Natural killer cell (primary cell): ENCODE measurements at regions not wholly inside any gene's neighbourhood (a gene's known extent, or its start where the extent isn't known, plus 50 kb on each side); places are given as distances from the start of the nearest gene placed in this dataset.

Experiments used
- ATAC-seq, 3 donors: fragments of 150-1000 bp in 2 of 3; fragments of 200-7000 bp in 1 of 3; cut with Tn5 transposase; 1 replicate in 1 of 3; 2 replicates in 2 of 3; pipeline ENCODE4 v1.10.0; 2021; ENCODE audit warnings: mild to moderate bottlenecking in 2 of 3, moderate library complexity in 2 of 3
- DNase-seq, 2 donors: peaks; one replicate each; pipeline versions ENCODE4 v3.0.0 to v3.0.0-alpha.2; 2013 to 2021; ENCODE audit warnings: mixed read lengths in 1 of 2
- H3K27ac ChIP-seq: one replicate; pipeline ENCODE4 v1.5.1; 2013; ENCODE audit warnings: mild to moderate bottlenecking, low read length
- H3K27me3 ChIP-seq: one replicate; pipeline ENCODE4 v1.6.1; 2013; ENCODE audit warnings: low read length; ENCODE audit not compliant: control insufficient read depth, insufficient read depth
- H3K36me3 ChIP-seq: one replicate; pipeline ENCODE4 v1.6.1; 2013; ENCODE audit warnings: low read length; ENCODE audit not compliant: control insufficient read depth, insufficient read depth
- H3K4me1 ChIP-seq: one replicate; pipeline ENCODE4 v1.6.1; 2013; ENCODE audit warnings: low read length; ENCODE audit not compliant: control insufficient read depth, insufficient read depth
- H3K4me3 ChIP-seq: one replicate; pipeline ENCODE4 v1.5.1; 2013; ENCODE audit warnings: low read length
- H3K9me3 ChIP-seq: one replicate; pipeline ENCODE4 v1.6.1; 2013; ENCODE audit warnings: low read length; ENCODE audit not compliant: control insufficient read depth, insufficient read depth
- H3K27ac Mint-ChIP-seq, 2 donors: one replicate each; pipeline ENCODE4 v1.8.0; 2022; ENCODE audit warnings: mild to moderate bottlenecking in 2 of 2, mixed read lengths in 2 of 2, moderate library complexity in 1 of 2
- H3K27me3 Mint-ChIP-seq, 2 donors: one replicate each; pipeline ENCODE4 v1.8.0; 2022; ENCODE audit warnings: low read depth in 2 of 2, mixed read lengths in 2 of 2
- H3K36me3 Mint-ChIP-seq: one replicate; pipeline ENCODE4 v1.8.0; 2022; ENCODE audit warnings: mixed read lengths
- H3K4me1 Mint-ChIP-seq, 2 donors: one replicate each; pipeline ENCODE4 v1.8.0; 2022; ENCODE audit warnings: mixed read lengths in 2 of 2
- H3K4me3 Mint-ChIP-seq: one replicate; pipeline ENCODE4 v1.8.0; 2022; ENCODE audit warnings: mild to moderate bottlenecking, moderate library complexity, mixed read lengths
- H3K9me3 Mint-ChIP-seq, 2 donors: one replicate each; pipeline ENCODE4 v1.8.0; 2022; ENCODE audit warnings: mixed read lengths in 2 of 2
- WGBS: methylation state at CpG from one replicate; pipeline ENCODE4 v1.1.7; 2013; ENCODE audit warnings: missing lambda C conversion rate; ENCODE audit not compliant: insufficient coverage; 5-methylcytosine and 5-hydroxymethylcytosine counted together
- intact Hi-C: fragments of 100-400 bp; cut with micrococcal nuclease; formaldehyde crosslinking; loops from one replicate; pipeline ENCODE4 v1.14.2; 2022
- TF ChIP-seq, protein P1 (sequence below): fragments of 200-600 bp; IDR thresholded peaks from one replicate; pipeline ENCODE4 v1.8.0; 2022; ENCODE audit warnings: antibody characterized with exemption

DNA sequence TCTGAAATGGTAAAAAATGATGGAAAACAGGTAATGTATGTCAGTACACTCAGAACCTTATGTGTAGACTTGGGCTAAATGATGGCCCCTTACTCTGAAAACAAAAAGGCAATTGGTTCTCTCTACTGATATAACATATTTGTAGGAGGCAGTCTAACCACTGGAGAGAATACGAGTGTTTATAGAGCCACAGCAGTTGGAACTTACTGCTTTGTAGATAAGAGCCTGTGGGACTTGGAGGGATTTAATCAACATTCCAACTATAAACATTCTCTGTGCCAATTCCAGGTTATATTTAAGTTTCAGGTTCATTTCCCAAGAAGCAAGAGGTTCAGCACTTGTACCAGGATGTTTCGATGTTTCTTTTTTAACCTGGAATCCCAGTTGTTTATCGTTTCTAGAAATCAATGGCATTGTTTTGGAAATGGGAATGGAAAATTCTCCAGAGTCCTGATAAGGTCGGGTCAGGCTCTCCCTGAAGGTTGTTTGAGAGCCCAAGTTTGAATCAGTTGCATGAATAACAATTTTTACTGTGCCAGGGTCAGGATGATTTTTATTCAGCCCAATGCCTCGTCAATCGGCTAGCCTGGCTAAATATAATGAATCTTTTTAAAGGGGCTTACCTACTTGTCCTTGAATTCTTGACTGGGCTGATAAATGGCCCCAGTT, 278.4 kb upstream of the FAM98A start:
- ATAC-seq: no peak
- Mint-ChIP-seq H3K4me1 (no peaks in the 10 kb centered on the region), H3K27ac (no peak overlapping the region), H3K27me3 (no peaks in the 10 kb centered on the region), H3K36me3 (peaks cover 6% of the 10 kb centered on the region), H3K4me3 (no peak overlapping the region), H3K9me3 (peaks cover 8 to 11% of the 10 kb centered on the region in 2 donors)
- 78% methylated on average over 5 of the region's 6 CpGs for WGBS
- Histone ChIP-seq H3K36me3 (no peaks in the 10 kb centered on the region), H3K9me3 (no peaks in the 10 kb centered on the region), H3K4me3 (no peak overlapping the region), H3K4me1 (no peaks in the 10 kb centered on the region), H3K27me3 (no peaks in the 10 kb centered on the region), H3K27ac (no peak overlapping the region)
- DNase-seq: no peak
- TF ChIP-seq, protein P1, sequence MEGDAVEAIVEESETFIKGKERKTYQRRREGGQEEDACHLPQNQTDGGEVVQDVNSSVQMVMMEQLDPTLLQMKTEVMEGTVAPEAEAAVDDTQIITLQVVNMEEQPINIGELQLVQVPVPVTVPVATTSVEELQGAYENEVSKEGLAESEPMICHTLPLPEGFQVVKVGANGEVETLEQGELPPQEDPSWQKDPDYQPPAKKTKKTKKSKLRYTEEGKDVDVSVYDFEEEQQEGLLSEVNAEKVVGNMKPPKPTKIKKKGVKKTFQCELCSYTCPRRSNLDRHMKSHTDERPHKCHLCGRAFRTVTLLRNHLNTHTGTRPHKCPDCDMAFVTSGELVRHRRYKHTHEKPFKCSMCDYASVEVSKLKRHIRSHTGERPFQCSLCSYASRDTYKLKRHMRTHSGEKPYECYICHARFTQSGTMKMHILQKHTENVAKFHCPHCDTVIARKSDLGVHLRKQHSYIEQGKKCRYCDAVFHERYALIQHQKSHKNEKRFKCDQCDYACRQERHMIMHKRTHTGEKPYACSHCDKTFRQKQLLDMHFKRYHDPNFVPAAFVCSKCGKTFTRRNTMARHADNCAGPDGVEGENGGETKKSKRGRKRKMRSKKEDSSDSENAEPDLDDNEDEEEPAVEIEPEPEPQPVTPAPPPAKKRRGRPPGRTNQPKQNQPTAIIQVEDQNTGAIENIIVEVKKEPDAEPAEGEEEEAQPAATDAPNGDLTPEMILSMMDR: no peak
- intact Hi-C loops: no loop called here

DNA sequence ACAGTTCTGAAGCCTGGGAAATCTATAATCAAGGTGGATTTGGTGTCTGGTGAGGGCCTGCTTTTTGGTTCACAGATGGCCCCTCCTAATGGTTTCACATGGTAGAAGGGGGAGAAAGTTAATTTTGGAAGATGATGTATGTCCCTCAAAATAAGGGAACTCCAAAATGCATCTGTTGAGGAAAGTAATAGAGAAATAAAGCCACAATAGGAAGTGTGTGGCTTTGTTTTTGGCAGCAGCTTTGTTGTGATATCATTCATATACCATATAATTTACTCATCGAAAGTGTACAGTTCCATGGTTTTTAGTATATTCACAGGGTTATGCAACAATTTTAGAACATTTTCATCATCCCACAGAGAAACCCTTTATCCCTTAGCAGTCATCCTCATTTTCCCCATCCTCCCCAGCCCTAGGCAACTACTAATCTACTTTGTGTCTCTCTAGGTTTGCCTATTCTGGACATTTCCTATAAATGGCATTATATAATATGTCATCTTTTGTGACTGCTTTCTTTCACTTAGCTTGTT, 274.0 kb upstream of the FAM98A start:
- no peak overlapping the region for H3K4me3 Mint-ChIP-seq
- H3K36me3 Mint-ChIP-seq: peaks cover 6% of the 10 kb centered on the region
- Histone ChIP-seq H3K4me3 (no peak overlapping the region), H3K4me1 (no peaks in the 10 kb centered on the region), H3K27me3 (no peaks in the 10 kb centered on the region), H3K36me3 (no peaks in the 10 kb centered on the region), H3K9me3 (peaks cover 10% of the 10 kb centered on the region), H3K27ac (no peak overlapping the region)
- H3K9me3 Mint-ChIP-seq: peaks cover 9 to 14% of the 10 kb centered on the region in 2 donors
- TF ChIP-seq, protein P1: no peak
- ATAC-seq (no peak), DNase-seq (no peak)
- H3K4me1 Mint-ChIP-seq: no peaks in the 10 kb centered on the region
- 13% methylated on average over 1 of the region's 1 CpG for WGBS
- no peaks in the 10 kb centered on the region for H3K27me3 Mint-ChIP-seq
- no peak overlapping the region for H3K27ac Mint-ChIP-seq
- intact Hi-C loops: no loop called here

DNA sequence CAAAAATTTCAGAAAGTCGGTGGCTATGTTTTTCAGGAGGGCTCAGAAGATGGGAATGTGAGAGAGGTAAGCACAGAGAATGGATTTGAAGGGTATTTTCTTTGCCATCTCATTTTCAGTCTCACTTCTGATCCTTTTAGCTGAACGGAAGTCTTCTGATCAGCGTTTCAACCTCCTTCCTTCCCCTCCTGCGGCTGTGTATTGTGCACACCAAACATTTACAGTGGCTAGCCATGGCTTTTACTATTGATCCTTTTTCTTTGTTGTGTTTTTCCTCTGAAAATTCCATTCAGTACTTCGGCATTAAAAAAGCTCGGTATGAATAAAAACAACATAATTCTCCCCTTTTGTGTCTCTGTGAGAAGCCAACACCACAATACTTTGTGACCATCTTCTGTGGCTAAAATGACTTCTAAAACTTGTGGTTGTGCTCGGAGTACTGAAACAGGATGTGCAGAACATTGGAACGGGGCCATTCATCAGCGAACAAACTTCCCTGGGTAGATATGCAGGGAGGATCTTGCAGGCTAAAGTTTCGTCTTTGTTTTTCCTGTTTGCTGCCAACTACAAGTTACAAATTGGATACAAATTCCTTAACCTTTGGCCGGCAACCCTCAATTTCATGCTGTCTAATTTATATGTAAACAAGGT, 260.8 kb upstream of the FAM98A start:
- Mint-ChIP-seq H3K9me3 (peaks cover 4 to 12% of the 10 kb centered on the region in 2 donors), H3K36me3 (no peaks in the 10 kb centered on the region), H3K4me1 (no peaks in the 10 kb centered on the region), H3K27ac (no peak overlapping the region), H3K4me3 (peak overlapping the region; percentile 7), H3K27me3 (no peaks in the 10 kb centered on the region)
- TF ChIP-seq, protein P1: no peak
- Histone ChIP-seq H3K27ac (no peak overlapping the region), H3K36me3 (no peaks in the 10 kb centered on the region), H3K27me3 (no peaks in the 10 kb centered on the region), H3K9me3 (peaks cover 3% of the 10 kb centered on the region), H3K4me3 (no peak overlapping the region), H3K4me1 (no peaks in the 10 kb centered on the region)
- intact Hi-C loops: no loop called here
- 32% methylated on average over 10 of the region's 11 CpGs for WGBS
- ATAC-seq (no peak), DNase-seq (no peak)
